PC-3 (cell line): ENCODE measurements at regions not wholly inside any gene's neighbourhood (a gene's known extent, or its start where the extent isn't known, plus 50 kb on each side); places are given as distances from the start of the nearest gene placed in this dataset.

Experiments
- EZH2 ChIP-seq: fragments of 300-600 bp; sonication (generic); IDR thresholded peaks from one replicate; pipeline ENCODE4 v1.6.1; 2017; ENCODE audit warnings: antibody characterized with exemption, mild to moderate bottlenecking, low read length; ENCODE audit not compliant: unreplicated experiment
- EZH2phosphoT487 ChIP-seq: fragments of 300-600 bp; sonication (generic); IDR thresholded peaks from 2 replicates; pipeline ENCODE4 v1.6.1; 2018; ENCODE audit warnings: mild to moderate bottlenecking, antibody characterized with exemption, low read length, borderline replicate concordance
- TF ChIP-seq, protein P1 (sequence below): fragments of 300-600 bp; sonication (generic); conservative IDR thresholded peaks from 2 replicates; pipeline ENCODE4 v1.5.1; 2017; ENCODE audit warnings: antibody characterized with exemption, low read depth, mild to moderate bottlenecking, low read length

DNA sequence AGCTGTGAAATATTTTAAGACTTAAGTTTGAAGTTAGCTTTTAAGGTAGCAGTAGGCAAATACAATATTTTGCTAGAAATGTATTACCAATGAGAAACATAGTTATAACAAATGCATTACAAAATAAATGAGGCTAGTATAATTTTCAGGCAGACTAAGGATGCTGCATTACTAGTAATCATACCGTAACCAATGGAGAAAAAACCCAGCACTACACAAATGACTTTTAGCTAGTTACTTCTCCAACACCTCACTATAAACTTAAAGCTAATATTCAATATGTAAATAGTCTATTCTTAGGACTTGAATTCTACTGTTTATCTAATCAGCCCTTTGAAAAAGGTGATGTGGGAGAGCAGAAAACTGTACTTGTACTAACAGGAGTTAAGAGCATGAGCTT is 285.3 kb upstream of the KLF14 start:
- TF ChIP-seq, protein P1, sequence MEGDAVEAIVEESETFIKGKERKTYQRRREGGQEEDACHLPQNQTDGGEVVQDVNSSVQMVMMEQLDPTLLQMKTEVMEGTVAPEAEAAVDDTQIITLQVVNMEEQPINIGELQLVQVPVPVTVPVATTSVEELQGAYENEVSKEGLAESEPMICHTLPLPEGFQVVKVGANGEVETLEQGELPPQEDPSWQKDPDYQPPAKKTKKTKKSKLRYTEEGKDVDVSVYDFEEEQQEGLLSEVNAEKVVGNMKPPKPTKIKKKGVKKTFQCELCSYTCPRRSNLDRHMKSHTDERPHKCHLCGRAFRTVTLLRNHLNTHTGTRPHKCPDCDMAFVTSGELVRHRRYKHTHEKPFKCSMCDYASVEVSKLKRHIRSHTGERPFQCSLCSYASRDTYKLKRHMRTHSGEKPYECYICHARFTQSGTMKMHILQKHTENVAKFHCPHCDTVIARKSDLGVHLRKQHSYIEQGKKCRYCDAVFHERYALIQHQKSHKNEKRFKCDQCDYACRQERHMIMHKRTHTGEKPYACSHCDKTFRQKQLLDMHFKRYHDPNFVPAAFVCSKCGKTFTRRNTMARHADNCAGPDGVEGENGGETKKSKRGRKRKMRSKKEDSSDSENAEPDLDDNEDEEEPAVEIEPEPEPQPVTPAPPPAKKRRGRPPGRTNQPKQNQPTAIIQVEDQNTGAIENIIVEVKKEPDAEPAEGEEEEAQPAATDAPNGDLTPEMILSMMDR: no peak
- no peak for TF ChIP-seq EZH2
- no peak for TF ChIP-seq EZH2phosphoT487
